ENCODE measurements at regions not wholly inside any gene's neighbourhood (a gene's known extent, or its start where the extent isn't known, plus 50 kb on each side); places are given as distances from the start of the nearest gene placed in this dataset.

DNA sequence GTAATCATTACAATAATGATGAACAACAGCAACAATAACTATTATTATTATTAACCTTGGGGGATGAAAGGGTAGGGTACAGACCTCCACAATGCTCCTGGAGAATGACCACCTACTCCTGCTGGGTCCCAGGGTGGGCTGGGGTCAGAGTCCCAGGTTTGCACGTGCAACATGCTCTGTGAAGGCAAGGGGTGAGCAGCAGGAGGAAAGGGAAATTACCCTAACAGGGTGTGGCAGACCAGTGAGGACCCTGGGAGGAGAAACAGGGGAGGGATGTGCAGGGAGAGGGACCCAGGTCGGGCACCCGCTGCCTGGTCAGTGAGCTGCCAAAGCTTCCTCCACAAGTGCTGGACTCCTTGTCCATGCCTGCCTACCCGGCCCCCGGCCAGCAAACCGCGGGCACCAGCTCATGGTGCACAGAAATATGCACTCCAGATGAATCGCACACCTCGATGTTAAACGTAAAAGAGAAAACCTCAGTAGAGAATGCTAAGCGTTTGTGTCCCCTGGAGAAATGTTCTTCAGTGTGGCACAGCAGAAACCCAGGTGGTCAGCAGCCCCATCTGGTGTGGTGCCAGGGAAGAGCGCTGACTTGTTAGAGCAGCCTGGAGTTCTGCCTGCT is 767.1 kb downstream of the KCNJ18 start:
- Histone ChIP-seq H3K79me2 (ENCODE audit: low read depth) (no peaks in the 10 kb centered on the region), H4K20me1 (ENCODE audit: low read depth) (no peaks in the 10 kb centered on the region), H3K4me3 (no peak overlapping the region), H2AFZ (replicated peaks) (no peak overlapping the region), H3K27me3 (no peaks in the 10 kb centered on the region), H3K4me1 (no peaks in the 10 kb centered on the region), H3K9ac (no peak overlapping the region), H3K36me3 (no peaks in the 10 kb centered on the region), H3F3A (ENCODE audit: low read depth) (no peaks in the 10 kb centered on the region), H3K9me3 (ENCODE audit: low read depth) (peaks cover 7% of the 10 kb centered on the region), H3K4me2 (no peak overlapping the region), H3K27ac (no peak overlapping the region)
- TF ChIP-seq, protein P1, sequence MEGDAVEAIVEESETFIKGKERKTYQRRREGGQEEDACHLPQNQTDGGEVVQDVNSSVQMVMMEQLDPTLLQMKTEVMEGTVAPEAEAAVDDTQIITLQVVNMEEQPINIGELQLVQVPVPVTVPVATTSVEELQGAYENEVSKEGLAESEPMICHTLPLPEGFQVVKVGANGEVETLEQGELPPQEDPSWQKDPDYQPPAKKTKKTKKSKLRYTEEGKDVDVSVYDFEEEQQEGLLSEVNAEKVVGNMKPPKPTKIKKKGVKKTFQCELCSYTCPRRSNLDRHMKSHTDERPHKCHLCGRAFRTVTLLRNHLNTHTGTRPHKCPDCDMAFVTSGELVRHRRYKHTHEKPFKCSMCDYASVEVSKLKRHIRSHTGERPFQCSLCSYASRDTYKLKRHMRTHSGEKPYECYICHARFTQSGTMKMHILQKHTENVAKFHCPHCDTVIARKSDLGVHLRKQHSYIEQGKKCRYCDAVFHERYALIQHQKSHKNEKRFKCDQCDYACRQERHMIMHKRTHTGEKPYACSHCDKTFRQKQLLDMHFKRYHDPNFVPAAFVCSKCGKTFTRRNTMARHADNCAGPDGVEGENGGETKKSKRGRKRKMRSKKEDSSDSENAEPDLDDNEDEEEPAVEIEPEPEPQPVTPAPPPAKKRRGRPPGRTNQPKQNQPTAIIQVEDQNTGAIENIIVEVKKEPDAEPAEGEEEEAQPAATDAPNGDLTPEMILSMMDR (IDR thresholded peaks at IDR 0.05) = no peak
- TF ChIP-seq EZH2phosphoT487 (IDR thresholded peaks at IDR 0.05) (no peak), EZH2 (IDR thresholded peaks at IDR 0.05) (no peak)
- H3K27me3 Mint-ChIP-seq (ENCODE audit: insufficient read depth, low read depth) = no peaks in the 10 kb centered on the region
- peaks cover 3% of the 10 kb centered on the region for H3K36me3 Mint-ChIP-seq
- H3K4me1 Mint-ChIP-seq = no peaks in the 10 kb centered on the region
- DNase-seq (ENCODE audit: low spot score) = no peak
- peaks cover 67% of the 10 kb centered on the region for H3K9me3 Mint-ChIP-seq
- no peak overlapping the region for H3K27ac Mint-ChIP-seq
- no peak overlapping the region for H3K4me3 Mint-ChIP-seq

DNA sequence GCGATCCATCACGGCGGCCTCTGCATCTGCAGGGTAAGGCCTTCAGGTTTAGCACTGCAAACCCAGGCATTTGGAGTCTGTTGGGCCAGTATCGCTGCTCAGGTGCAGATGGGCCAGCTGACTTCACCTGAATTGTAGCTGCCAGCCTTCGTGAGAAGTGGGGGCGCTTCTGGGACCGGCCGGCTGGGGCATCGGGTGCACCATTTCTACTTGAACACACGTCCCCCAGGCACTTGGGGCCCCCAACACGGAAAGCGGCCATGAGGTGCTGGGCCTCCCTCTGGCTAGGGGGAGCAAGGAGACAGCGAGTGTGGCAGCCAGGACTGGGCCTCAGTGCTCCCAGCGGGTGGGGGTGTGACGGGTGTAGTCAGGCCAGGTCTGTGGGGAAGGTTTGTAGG is 767.6 kb downstream of the KCNJ18 start:
- H3K27ac Mint-ChIP-seq = no peak overlapping the region
- no peaks in the 10 kb centered on the region for H3K27me3 ChIP-seq
- H3K4me2 ChIP-seq = no peak overlapping the region
- peaks cover 11% of the 10 kb centered on the region for H3K9me3 ChIP-seq (ENCODE audit: low read depth)
- H3F3A ChIP-seq (ENCODE audit: low read depth) = no peaks in the 10 kb centered on the region
- H4K20me1 ChIP-seq (ENCODE audit: low read depth) = no peaks in the 10 kb centered on the region
- H2AFZ ChIP-seq (replicated peaks) = no peak overlapping the region
- H3K4me1 Mint-ChIP-seq = no peaks in the 10 kb centered on the region
- no peak overlapping the region for H3K4me3 Mint-ChIP-seq
- no peak overlapping the region for H3K27ac ChIP-seq
- no peaks in the 10 kb centered on the region for H3K79me2 ChIP-seq (ENCODE audit: low read depth)
- DNase-seq (ENCODE audit: low spot score) = no peak
- no peak overlapping the region for H3K4me3 ChIP-seq
- no peak overlapping the region for H3K9ac ChIP-seq
- peaks cover 68% of the 10 kb centered on the region for H3K9me3 Mint-ChIP-seq
- H3K27me3 Mint-ChIP-seq (ENCODE audit: insufficient read depth, low read depth) = no peaks in the 10 kb centered on the region
- H3K36me3 Mint-ChIP-seq = peaks cover 3% of the 10 kb centered on the region
- no peaks in the 10 kb centered on the region for H3K4me1 ChIP-seq
- TF ChIP-seq EZH2 (IDR thresholded peaks at IDR 0.05) (no peak), EZH2phosphoT487 (IDR thresholded peaks at IDR 0.05) (no peak)
- TF ChIP-seq, protein P1 (IDR thresholded peaks at IDR 0.05) = no peak
- H3K36me3 ChIP-seq = no peaks in the 10 kb centered on the region

DNA sequence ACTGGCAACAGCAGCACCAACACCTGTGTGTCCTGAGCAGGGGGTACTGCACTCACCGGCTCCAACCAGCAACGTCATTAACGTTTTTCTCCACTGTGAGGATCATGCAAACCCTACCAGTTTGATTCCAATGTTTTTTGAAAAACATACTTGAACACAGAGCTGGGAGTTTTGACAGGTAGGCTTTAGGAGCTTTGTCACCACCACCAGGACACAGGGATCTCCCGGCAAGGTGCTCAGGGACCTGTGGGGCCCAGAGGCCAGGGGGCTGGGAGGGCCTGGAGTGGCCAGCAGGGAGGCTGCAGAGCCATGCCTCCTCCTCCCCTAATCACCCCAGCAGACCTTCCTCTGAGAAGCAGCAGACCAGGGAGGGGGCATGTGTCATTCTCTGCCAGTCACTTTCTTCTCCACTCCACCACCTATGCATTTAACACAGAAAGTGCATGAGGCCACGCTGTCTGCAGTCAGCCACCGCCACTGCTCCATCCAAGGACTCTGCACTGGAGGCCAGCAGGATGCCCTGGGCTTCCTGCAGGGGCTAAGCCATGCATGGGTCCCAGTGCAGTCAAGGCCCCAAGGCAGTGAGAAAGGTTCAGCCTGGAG is 768.2 kb downstream of the KCNJ18 start:
- Histone ChIP-seq H3K79me2 (ENCODE audit: low read depth) (no peaks in the 10 kb centered on the region), H3K27me3 (no peaks in the 10 kb centered on the region), H3K4me3 (no peak overlapping the region), H3K4me2 (no peak overlapping the region), H3K9ac (no peak overlapping the region), H4K20me1 (ENCODE audit: low read depth) (no peaks in the 10 kb centered on the region), H3K4me1 (no peaks in the 10 kb centered on the region), H3F3A (ENCODE audit: low read depth) (no peaks in the 10 kb centered on the region), H2AFZ (replicated peaks) (no peak overlapping the region), H3K9me3 (ENCODE audit: low read depth) (peaks cover 14% of the 10 kb centered on the region), H3K36me3 (no peaks in the 10 kb centered on the region), H3K27ac (no peak overlapping the region)
- Mint-ChIP-seq H3K27ac (no peak overlapping the region), H3K9me3 (peaks cover 66% of the 10 kb centered on the region), H3K4me3 (no peak overlapping the region), H3K4me1 (no peaks in the 10 kb centered on the region), H3K27me3 (ENCODE audit: insufficient read depth, low read depth) (peaks cover 2% of the 10 kb centered on the region), H3K36me3 (peaks cover 3% of the 10 kb centered on the region)
- no peak for DNase-seq (ENCODE audit: low spot score)
- TF ChIP-seq EZH2 (IDR thresholded peaks at IDR 0.05) = no peak
- TF ChIP-seq, protein P1 (IDR thresholded peaks at IDR 0.05) = no peak
- no peak for TF ChIP-seq EZH2phosphoT487 (IDR thresholded peaks at IDR 0.05)

Data from neural progenitor cell (in vitro differentiated cells).